Prostate gland (tissue), 2 donors: ENCODE measurements at regions not wholly inside any gene's neighbourhood (a gene's known extent, or its start where the extent isn't known, plus 50 kb on each side); places are given as distances from the start of the nearest gene placed in this dataset.
"Not testable (repeated sequence)": the region's sequence is repeated elsewhere in the genome, so short reads cannot be mapped to it uniquely, and the experiment has no call there.

Experiments
- DNase-seq: peaks from one replicate; pipeline ENCODE4 v3.0.0-alpha.2; 2019; ENCODE audit warnings: low spot score
- H3K27ac ChIP-seq, 2 donors: fragments of 200-600 bp; sonication (generic); 2 replicates each; pipeline ENCODE4 v1.5.1; 2017 to 2019
- H3K27me3 ChIP-seq: fragments of 200-600 bp; sonication (generic); replicated peaks from 2 replicates; pipeline ENCODE4 v1.5.1; 2019; ENCODE audit not compliant: insufficient read depth
- H3K36me3 ChIP-seq, 2 donors: fragments of 200-600 bp; sonication (generic); 1 replicate in 1 of 2; 2 replicates in 1 of 2; pipeline versions ENCODE4 v1.5.1 to v1.8.1; 2017 to 2019
- H3K4me1 ChIP-seq: fragments of 200-600 bp; sonication (generic); replicated peaks from 2 replicates; pipeline ENCODE4 v1.5.1; 2019
- H3K4me3 ChIP-seq, 2 donors: fragments of 200-600 bp; sonication (generic); 2 replicates each; pipeline ENCODE4 v1.5.1; 2017 to 2019
- H3K9me3 ChIP-seq: fragments of 200-600 bp; sonication (generic); 2 replicates; pipeline ENCODE4 v1.5.1; 2017
- CTCF ChIP-seq, 4 experiments: fragments of 200-600 bp in 2 of 4; fragments of 450-650 bp in 2 of 4; sonication (generic) in 2 of 4; IDR thresholded peaks; 1 replicate in 3 of 4; 2 replicates in 1 of 4; pipeline ENCODE4 v1.5.1; 2016 to 2019; ENCODE audit warnings: antibody characterized with exemption in 4 of 4, mild to moderate bottlenecking in 2 of 4, moderate library complexity in 2 of 4
- POLR2A ChIP-seq: fragments of 450-650 bp; IDR thresholded peaks from one replicate; pipeline ENCODE4 v1.6.1; 2016; ENCODE audit warnings: antibody characterized with exemption, mild to moderate bottlenecking
- POLR2AphosphoS5 ChIP-seq: sonication (generic); formaldehyde crosslinking; IDR thresholded peaks from one replicate; pipeline ENCODE4 v1.6.1; 2017; ENCODE audit warnings: antibody characterized with exemption
- WGBS: methylation state at CpG from one replicate; pipeline ENCODE4 v1.1.5; 2018; 5-methylcytosine and 5-hydroxymethylcytosine counted together
- intact Hi-C: fragments of 100-400 bp; cut with DNase I; formaldehyde crosslinking; loops from one replicate; pipeline ENCODE4 v1.14.2; 2022

GRCh38 chr5:96546120-96546519 is 113.1 kb upstream of the PCSK1 start:
- H3K27ac ChIP-seq, result no peak overlapping the region
- no peak for DNase-seq
- intact Hi-C loops, result no loop called here
- H3K4me3 ChIP-seq, result no peak overlapping the region
- 50% methylated on average over 1 of the region's 1 CpG for WGBS
- H3K27me3 ChIP-seq, result no peaks in the 10 kb centered on the region
- no peaks in the 10 kb centered on the region for H3K9me3 ChIP-seq
- no peaks in the 10 kb centered on the region for H3K36me3 ChIP-seq
- H3K4me1 ChIP-seq, result no peaks in the 10 kb centered on the region
- TF ChIP-seq CTCF (IDR thresholded peaks at IDR 0.05) (no peak), POLR2A (no peak), POLR2AphosphoS5 (no peak)

GRCh38 chr5:96547486-96547885 is 114.4 kb upstream of the PCSK1 start:
- Histone ChIP-seq H3K4me1 (no peaks in the 10 kb centered on the region), H3K9me3 (no peaks in the 10 kb centered on the region), H3K27me3 (no peaks in the 10 kb centered on the region), H3K27ac (no peak overlapping the region), H3K36me3 (no peaks in the 10 kb centered on the region), H3K4me3 (no peak overlapping the region)
- TF ChIP-seq POLR2AphosphoS5 (no peak), CTCF (IDR thresholded peaks at IDR 0.05) (no peak), POLR2A (no peak)
- WGBS, result 82% methylated on average over 4 of the region's 4 CpGs
- intact Hi-C loops, result no loop called here
- no peak for DNase-seq

- no peaks in the 10 kb centered on the region for H3K27me3 ChIP-seq
- TF ChIP-seq POLR2AphosphoS5 (no peak), CTCF (IDR thresholded peaks at IDR 0.05) (no peak), POLR2A (no peak)
- H3K4me1 ChIP-seq, result no peaks in the 10 kb centered on the region
- no peak for DNase-seq
- H3K27ac ChIP-seq, result no peak overlapping the region
- H3K36me3 ChIP-seq, result no peaks in the 10 kb centered on the region
- no peak overlapping the region for H3K4me3 ChIP-seq
- no peaks in the 10 kb centered on the region for H3K9me3 ChIP-seq
- intact Hi-C loops, result no loop called here
- WGBS, result 57% methylated on average over 2 of the region's 2 CpGs
These were observed 113.3 kb upstream of the CAST start for GRCh38 chr5:96548905-96549304.

- intact Hi-C loops, H3K36me3 ChIP-seq, H3K9me3 ChIP-seq, H3K27me3 ChIP-seq, H3K4me1 ChIP-seq, H3K27ac ChIP-seq, H3K4me3 ChIP-seq, DNase-seq: not testable (repeated sequence)
- WGBS, result 86% methylated on average over 2 of the region's 2 CpGs
These were observed 101.3 kb upstream of the CAST start for GRCh38 chr5:96560857-96561256.

GRCh38 chr5:96562614-96563013 is 99.6 kb upstream of the CAST start:
- no peak for DNase-seq
- H3K4me1 ChIP-seq, result no peaks in the 10 kb centered on the region
- H3K36me3 ChIP-seq, result no peaks in the 10 kb centered on the region
- H3K27me3 ChIP-seq, result no peaks in the 10 kb centered on the region
- no peak overlapping the region for H3K27ac ChIP-seq
- TF ChIP-seq POLR2A (no peak), CTCF (IDR thresholded peaks at IDR 0.05) (no peak), POLR2AphosphoS5 (no peak)
- H3K9me3 ChIP-seq, result no peaks in the 10 kb centered on the region
- no peak overlapping the region for H3K4me3 ChIP-seq
- intact Hi-C loops, result no loop called here
